Stimulated activated CD4-positive, alpha-beta T cell treated with anti-CD3 and anti-CD28 coated beads, TNF-alpha, amount 100 ng/mL, for 1 hour (primary cell): ENCODE measurements at regions not wholly inside any gene's neighbourhood (a gene's known extent, or its start where the extent isn't known, plus 50 kb on each side); places are given as distances from the start of the nearest gene placed in this dataset.
"Not testable (repeated sequence)": the region's sequence is repeated elsewhere in the genome, so short reads cannot be mapped to it uniquely, and the experiment has no call there.

ENCODE experiments used
- DNase-seq, 3 donors: peaks; one replicate each; pipeline ENCODE4 v3.0.0-alpha.2; 2020; ENCODE audit warnings: low read depth in 3 of 3, low spot score in 1 of 3

DNA sequence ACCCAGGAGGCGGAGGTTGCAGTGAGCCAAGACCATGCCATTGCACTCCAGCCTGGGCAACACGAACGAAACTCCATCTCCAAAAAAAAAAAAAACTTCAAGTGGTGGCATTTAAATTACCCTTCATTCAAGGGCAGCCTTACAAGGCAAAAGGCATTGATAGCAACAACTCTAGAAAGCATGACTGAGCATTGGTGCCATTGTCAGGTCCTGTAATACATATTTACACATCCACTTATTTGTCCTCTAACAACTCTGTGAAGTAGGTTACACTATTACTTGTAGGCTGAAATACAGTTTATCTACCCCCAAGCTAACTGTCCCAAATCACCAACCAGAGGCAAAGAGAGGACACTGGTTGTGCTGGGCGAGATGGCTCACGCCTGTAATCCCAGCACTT is 52.7 kb upstream of the LARP1 start:
- DNase-seq, result no peak

DNA sequence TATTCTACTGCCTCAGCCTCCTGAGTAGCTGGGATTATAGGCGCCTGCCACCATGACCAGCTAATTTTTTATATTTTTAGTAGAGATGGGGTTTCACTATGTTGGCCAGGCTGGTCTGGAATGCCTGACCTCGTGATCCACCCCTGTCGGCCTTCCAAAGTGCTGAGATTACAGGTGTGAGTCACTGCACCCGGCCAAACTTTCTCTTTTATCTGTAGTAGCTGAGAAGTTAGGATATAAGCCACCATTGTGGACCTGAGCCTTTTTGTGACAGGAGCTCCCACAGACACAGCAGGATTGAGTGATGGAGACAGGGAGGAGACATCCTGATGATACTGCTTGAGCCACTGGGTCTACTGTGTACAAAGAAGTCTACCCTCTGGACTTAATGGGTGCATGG is 53.5 kb upstream of the LARP1 start:
- not testable (repeated sequence) for DNase-seq

GRCh38 chr5:154701181-154701580 is 54.0 kb upstream of the LARP1 start:
- no peak for DNase-seq

- DNase-seq, result not testable (repeated sequence)
These were observed 54.8 kb upstream of the LARP1 start for GRCh38 chr5:154700289-154700928.

- DNase-seq, result no peak
These were observed 56.4 kb upstream of the LARP1 start for GRCh38 chr5:154698763-154699162.

GRCh38 chr5:154697371-154697770 is 57.8 kb upstream of the LARP1 start:
- no peak for DNase-seq

GRCh38 chr5:154696891-154697290 is 58.3 kb upstream of the LARP1 start:
- no peak for DNase-seq

DNA sequence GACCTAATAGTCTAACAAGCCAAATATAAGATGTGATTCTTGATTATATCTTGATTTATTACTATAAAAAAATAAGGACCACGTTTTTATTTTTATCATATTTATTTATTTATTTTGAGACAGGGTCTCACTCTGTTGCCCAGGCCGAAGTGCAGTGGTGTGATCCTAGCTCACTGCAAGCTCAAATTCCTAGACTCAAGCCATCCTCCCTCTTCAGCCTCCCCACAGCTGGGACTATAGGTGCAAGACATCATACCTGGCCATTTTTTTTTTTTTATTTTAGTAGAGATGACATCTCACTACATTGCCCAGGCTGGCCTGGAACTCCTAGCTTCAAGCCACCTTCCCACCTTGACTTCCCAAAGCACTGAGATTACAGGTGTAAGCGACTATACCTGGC is 61.0 kb upstream of the LARP1 start:
- no peak for DNase-seq

GRCh38 chr5:154690488-154690887 is 64.7 kb upstream of the LARP1 start:
- DNase-seq, result no peak

DNA sequence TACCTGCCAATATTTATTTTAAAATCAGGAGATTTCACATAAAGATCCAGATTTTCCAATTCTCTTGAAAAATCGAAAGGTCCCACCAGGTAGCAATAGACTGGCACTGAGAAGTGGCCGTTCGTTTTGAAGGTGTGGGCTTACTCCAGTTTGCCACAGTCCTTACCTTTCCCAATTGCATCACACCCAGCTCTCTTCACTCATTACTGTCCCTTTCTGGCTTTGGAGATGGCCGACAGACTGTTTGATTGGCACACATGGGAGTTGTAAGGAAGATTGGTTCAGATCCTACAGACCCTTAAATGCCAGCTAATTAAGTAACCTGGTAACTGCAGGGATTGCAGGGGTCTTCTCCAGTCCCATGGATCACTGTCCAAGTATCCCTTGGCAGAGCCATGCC is 68.7 kb upstream of the LARP1 start:
- no peak for DNase-seq

DNA sequence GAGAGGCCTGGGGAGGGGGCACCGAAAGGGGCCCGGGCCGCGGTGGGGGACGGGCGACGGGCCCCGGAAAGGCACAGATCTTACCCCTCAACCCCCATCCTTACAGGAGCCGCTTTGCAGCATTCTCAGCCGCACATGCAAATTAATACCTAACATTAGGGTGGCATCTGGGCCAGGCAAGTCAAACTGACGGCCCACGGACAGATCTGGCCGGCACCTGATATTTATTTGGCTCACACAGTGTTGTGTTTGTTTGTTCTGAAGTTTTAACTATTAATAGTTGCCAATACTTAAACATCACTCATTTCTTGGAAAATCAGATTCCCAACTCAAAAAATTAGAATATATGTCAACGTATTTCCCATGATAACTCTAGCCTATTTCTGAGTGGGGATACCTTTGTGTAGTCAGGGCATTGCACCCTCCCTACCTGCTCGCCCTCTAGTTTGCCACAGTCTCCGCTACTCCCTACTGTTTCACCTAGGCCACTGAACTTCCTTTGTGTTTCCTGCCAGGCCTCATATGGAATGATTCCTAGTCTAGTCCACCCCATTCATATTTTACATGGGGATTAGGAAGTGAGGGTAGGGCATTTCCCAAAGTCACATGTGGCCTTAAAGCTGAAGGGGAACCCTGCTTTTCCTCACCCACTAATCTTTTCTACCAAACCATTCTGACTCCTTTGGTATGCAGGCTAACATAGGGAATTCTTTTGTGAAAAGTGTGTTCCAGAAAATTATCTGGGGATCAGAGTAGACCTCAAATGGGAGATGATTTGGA is 71.9 kb upstream of the LARP1 start:
- DNase-seq, result no peak

DNA sequence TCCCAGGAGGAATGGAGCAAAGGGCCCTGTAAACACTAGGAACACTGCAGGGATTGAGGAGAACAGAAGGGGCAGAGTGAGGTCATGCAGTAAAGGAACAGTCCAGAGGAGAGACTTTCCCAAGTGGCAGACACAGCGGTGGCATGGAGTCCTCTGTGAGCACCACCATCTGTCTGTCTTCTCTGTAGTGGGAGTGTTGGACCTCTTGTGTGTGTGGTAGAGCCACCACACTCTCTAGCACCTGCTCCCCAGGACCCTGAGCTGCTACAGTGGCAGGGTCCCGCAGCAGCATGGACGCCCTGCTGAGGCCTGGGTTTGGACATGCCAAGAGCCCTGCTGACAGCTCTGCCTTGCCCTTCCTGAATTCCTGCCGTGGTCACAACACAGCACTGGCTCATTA is 75.7 kb upstream of the LARP1 start:
- no peak for DNase-seq

DNA sequence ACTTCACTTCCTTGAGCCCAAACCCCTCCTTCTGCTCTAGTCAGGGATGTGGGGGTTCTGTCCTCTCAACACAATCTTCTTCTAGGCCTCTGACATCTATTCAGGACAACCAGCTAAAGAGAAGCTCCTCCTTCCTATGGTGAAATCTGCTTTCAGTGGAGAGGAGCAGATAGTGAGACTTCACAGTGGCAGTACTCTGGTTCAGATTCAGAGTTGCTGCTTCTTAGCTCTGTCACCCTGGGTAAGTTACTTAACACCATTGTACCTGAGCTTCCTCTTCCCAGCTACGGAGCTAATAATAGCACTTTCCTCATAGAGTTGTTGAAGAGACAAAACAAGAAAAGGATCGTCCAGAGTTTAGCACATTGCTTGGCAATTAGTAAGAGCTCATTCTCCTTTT is 77.3 kb upstream of the LARP1 start:
- no peak for DNase-seq

DNA sequence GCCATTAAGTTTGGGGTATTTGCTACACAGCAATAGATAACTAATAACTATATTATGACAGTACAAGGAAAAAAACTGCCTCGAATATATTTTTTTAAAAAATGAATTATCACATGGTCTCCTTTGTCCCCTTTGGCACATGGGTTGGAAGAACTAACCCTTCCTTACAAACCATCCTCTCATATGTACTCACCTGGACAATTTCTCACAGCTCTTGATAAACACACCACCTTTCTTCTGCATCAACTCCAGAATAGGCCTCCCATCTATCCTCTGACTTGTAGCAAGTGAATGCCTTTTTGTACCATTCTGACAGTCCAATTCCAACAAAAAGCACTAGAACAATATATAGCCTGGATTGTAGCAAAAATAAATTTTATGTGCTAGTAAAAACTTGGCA is 78.7 kb upstream of the LARP1 start:
- no peak for DNase-seq

- DNase-seq, result no peak
These were observed 81.1 kb upstream of the LARP1 start for GRCh38 chr5:154674029-154674428.

DNA sequence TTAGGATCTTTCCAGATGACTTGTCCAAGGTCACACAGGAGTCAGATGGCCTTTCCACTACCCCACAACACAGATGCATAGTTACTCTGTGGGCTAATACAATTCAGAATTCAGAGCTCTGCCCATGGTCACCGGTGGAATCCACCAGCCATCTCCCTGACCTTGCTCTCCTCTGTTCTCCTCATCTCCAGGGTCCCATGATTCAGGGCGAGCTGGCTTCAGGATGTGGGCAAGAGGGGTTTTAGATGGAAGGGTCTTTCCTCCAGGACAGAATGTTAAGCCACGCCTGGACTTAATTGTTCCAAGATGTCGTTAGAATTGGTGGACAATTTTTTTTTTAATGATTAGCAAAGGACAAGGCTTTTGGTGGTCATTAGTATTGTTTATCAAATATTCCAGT is 81.7 kb upstream of the LARP1 start:
- no peak for DNase-seq

DNA sequence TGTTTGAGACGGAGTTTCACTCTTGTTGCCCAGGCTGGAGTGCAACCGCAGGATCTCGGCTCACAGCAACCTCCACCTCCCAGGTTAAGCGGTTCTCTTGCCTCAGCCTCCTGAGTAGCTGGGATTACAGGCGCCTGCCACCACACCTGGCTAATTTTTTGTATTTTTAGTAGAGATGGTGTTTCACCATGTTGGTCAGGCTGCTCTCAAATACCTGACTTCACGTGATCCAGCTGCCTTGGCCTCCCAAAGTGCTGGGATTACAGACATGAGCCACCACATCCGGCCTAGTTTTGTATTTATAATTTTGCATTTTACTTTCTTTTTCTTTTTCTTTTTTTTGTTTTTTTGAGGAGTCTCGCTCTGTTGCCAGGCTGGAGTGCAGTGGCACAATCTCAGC is 85.3 kb upstream of the LARP1 start:
- not testable (repeated sequence) for DNase-seq

DNA sequence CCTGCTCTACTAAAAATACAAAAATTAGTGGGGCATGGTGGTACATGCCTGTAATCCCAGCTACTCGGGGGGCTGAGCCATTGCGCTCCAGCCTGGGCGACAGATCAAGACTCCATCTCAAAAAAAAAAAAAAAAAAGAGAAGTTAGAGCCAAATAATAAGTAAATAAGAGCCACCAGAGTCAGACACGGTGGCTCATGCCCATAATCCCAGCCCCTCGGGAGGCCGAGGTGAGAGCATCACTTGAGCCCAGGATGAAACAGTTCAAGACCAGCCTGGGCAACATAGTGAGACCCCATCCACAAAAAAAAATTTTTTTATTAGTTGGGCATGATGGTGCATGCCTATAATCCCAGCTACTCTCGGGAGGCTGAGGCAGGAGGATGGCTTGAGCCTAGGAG is 85.8 kb upstream of the LARP1 start:
- no peak for DNase-seq

DNA sequence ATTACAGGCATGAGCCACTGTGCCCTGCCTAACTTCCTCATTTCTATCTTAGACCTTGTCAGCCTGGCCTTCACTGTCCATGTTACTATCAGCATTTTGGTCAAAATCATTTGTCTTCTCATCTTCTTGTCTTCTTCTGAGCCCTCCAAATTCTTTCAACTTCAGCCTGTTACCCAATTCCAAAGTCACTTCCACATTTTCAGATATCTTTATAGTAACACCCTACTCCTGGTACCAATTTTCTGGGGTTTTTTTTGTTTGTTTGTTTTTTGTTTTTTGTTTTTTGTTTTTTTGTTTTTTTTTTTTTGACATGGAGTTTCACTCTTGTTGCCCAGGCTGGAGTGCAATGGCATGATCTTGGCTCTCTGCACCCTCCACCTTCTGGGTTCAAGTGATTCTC is 90.3 kb upstream of the LARP1 start:
- no peak for DNase-seq

DNA sequence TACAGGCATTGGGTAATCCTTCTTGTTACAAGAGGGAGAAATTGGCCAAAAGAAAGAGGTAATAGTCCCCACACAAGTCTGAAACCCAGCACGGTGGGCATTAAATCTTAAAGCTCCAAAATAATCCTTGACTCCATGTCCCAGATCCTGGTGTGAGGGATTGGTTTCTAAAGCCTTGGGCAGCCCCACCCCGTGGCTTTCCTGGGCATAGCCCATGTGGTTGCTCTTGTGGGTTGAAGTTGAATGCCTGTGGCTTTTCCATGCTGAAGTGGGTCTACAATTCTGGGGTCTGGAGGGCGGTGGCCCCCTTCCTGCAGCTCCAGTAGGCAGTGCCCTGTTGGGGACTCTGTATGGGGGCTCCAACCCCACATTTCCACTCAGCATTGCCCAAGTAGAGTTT is 91.8 kb upstream of the LARP1 start:
- no peak for DNase-seq

- DNase-seq, result no peak
These were observed 100.4 kb upstream of the LARP1 start for GRCh38 chr5:154654486-154655371.
